Calu3 (cell line): ENCODE measurements at regions not wholly inside any gene's neighbourhood (a gene's known extent, or its start where the extent isn't known, plus 50 kb on each side); places are given as distances from the start of the nearest gene placed in this dataset.

ENCODE experiments used
- BruUV-seq: library from RNA; stranded (reverse); fragments of 400-500 nt; replicated peaks from 2 replicates; lab custom pipeline; 2021; lab: Mats Ljungman, UMichigan
- CTCF ChIA-PET: fragments of 300-600 bp; sonication (Branson Sonifier 250); formaldehyde crosslinking; loops from one replicate; lab custom pipeline; 2022; ENCODE audit warnings: antibody characterized with exemption; lab: Charles Lee
- DNase-seq: peaks from one replicate; pipeline ENCODE4 v3.0.0; 2022
- H3K27ac Mint-ChIP-seq: one replicate; pipeline ENCODE4 v1.8.0; 2022; ENCODE audit warnings: mixed read lengths; ENCODE audit not compliant: unreplicated experiment
- H3K27me3 Mint-ChIP-seq: one replicate; pipeline ENCODE4 v1.8.0; 2022; ENCODE audit warnings: mixed read lengths; ENCODE audit not compliant: unreplicated experiment
- H3K36me3 Mint-ChIP-seq: one replicate; pipeline ENCODE4 v1.8.0; 2022; ENCODE audit warnings: mild to moderate bottlenecking, moderate library complexity, mixed read lengths; ENCODE audit not compliant: insufficient read depth, unreplicated experiment
- H3K4me1 Mint-ChIP-seq: one replicate; pipeline ENCODE4 v1.8.0; 2022; ENCODE audit warnings: mild to moderate bottlenecking, low read depth, mixed read lengths; ENCODE audit not compliant: unreplicated experiment
- H3K4me3 Mint-ChIP-seq: one replicate; pipeline ENCODE4 v1.8.0; 2022; ENCODE audit warnings: mild to moderate bottlenecking, low read depth, moderate library complexity, mixed read lengths; ENCODE audit not compliant: unreplicated experiment
- H3K9me3 Mint-ChIP-seq: one replicate; pipeline ENCODE4 v1.8.0; 2022; ENCODE audit warnings: low read depth, mixed read lengths; ENCODE audit not compliant: unreplicated experiment
- intact Hi-C: fragments of 100-400 bp; cut with micrococcal nuclease; formaldehyde crosslinking; loops from one replicate; pipeline ENCODE4 v1.10.0; 2022; ENCODE audit not compliant: unreplicated experiment
- TF ChIP-seq, protein P1 (sequence below): fragments of 200-600 bp; IDR thresholded peaks from one replicate; pipeline ENCODE4 v1.8.0; 2022; ENCODE audit warnings: antibody characterized with exemption; ENCODE audit not compliant: unreplicated experiment

DNA sequence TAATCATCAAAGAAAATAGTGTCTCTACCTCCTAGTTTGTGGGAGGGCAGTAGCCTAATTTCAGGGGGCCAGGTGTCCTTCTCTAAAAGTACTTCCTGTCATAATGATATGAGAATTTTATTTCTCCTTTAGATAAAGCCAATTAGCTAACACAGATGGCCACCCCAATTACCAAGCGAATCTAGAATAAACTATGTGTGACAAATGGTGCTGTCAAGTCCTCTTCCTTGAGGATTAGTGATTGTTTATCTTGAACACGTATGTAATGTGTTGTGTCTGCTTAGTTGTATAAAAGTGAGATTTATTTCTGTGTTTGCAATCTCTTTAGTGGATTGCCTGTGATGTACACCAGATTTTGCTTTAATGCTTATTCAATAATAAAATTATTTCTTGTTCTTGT, 1120.0 kb downstream of the SORCS1 start:
- no peaks in the 10 kb centered on the region for H3K27me3 Mint-ChIP-seq
- no peaks in the 10 kb centered on the region for H3K36me3 Mint-ChIP-seq
- intact Hi-C loops: no loop called here
- no peak for DNase-seq
- TF ChIP-seq, protein P1, sequence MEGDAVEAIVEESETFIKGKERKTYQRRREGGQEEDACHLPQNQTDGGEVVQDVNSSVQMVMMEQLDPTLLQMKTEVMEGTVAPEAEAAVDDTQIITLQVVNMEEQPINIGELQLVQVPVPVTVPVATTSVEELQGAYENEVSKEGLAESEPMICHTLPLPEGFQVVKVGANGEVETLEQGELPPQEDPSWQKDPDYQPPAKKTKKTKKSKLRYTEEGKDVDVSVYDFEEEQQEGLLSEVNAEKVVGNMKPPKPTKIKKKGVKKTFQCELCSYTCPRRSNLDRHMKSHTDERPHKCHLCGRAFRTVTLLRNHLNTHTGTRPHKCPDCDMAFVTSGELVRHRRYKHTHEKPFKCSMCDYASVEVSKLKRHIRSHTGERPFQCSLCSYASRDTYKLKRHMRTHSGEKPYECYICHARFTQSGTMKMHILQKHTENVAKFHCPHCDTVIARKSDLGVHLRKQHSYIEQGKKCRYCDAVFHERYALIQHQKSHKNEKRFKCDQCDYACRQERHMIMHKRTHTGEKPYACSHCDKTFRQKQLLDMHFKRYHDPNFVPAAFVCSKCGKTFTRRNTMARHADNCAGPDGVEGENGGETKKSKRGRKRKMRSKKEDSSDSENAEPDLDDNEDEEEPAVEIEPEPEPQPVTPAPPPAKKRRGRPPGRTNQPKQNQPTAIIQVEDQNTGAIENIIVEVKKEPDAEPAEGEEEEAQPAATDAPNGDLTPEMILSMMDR: no peak
- H3K4me3 Mint-ChIP-seq: no peak overlapping the region
- CTCF ChIA-PET: no interaction called here
- BruUV-seq: no TSS peak
- no peak overlapping the region for H3K27ac Mint-ChIP-seq
- peaks cover 9% of the 10 kb centered on the region for H3K9me3 Mint-ChIP-seq
- H3K4me1 Mint-ChIP-seq: no peaks in the 10 kb centered on the region

DNA sequence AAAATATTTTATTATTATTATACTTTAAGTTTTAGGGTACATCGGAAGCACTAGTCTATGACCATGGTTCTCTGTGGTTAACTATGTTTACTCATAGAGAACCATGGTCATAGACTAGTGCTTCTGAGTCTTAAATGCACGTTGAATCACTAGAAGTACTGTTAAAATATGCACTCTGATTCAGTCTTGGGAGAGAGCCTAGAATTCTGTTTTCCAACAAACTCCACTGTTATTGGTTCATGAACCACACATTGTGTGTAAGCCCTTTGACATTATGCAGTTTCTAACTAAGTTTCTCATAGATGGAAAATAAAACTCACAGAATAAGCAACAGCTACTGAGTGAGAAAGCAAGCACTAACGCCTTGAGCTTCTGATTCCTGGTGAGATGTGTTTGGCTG, 1120.6 kb downstream of the SORCS1 start:
- BruUV-seq: no TSS peak
- H3K27ac Mint-ChIP-seq: no peak overlapping the region
- H3K36me3 Mint-ChIP-seq: no peaks in the 10 kb centered on the region
- CTCF ChIA-PET: no interaction called here
- intact Hi-C loops: no loop called here
- no peak for DNase-seq
- no peaks in the 10 kb centered on the region for H3K27me3 Mint-ChIP-seq
- no peaks in the 10 kb centered on the region for H3K4me1 Mint-ChIP-seq
- H3K9me3 Mint-ChIP-seq: peaks cover 9% of the 10 kb centered on the region
- no peak overlapping the region for H3K4me3 Mint-ChIP-seq
- TF ChIP-seq, protein P1: no peak

DNA sequence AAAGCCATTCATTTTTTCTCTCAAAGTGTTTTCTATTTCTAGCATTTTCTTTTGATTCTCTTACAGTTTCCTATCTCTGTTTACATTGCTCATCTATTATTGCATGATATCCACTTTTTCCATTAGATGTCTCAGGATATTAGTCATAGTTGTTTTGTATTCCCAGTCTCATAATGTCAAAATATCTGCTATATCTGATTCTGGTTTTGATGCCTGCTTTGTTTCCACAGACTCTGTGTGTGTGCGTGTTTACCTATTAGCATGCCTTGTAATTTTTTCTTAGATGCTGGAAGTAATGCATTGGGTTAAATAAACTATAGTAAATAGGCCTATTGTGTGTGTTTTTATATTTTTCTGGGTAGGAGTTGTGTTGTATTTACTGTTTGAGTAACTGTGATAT, 1126.3 kb downstream of the SORCS1 start:
- TF ChIP-seq, protein P1: no peak
- BruUV-seq: no TSS peak

DNA sequence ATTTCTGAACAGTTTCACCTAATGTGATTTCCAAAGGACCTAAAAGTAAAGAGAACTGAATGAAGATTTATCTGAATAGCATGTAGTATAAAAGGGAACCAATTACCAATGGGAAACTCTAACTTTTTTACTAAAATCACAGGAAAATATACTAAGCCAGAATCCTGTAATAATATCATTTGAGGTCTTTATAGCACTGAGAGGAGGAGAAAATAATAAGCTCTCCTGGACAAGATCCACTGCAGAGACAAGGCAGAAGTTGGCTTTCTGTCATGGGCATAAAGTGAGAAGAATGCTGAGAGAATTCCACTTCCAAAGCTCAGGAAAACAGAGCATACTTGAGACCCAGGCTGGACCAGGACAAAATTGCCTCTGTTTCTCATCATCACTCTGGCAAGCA, 1131.4 kb downstream of the SORCS1 start:
- H3K9me3 Mint-ChIP-seq: peaks cover 6% of the 10 kb centered on the region
- no peaks in the 10 kb centered on the region for H3K4me1 Mint-ChIP-seq
- H3K36me3 Mint-ChIP-seq: no peaks in the 10 kb centered on the region
- no peak for DNase-seq
- H3K4me3 Mint-ChIP-seq: no peak overlapping the region
- intact Hi-C loops: no loop called here
- BruUV-seq: no TSS peak
- no peaks in the 10 kb centered on the region for H3K27me3 Mint-ChIP-seq
- H3K27ac Mint-ChIP-seq: no peak overlapping the region
- TF ChIP-seq, protein P1: no peak
- CTCF ChIA-PET: no interaction called here

More for the DNA sequence above, 1126.3 kb downstream of the SORCS1 start:
- no peaks in the 10 kb centered on the region for H3K36me3 Mint-ChIP-seq
- no peaks in the 10 kb centered on the region for H3K27me3 Mint-ChIP-seq
- H3K4me3 Mint-ChIP-seq: no peak overlapping the region
- no peak overlapping the region for H3K27ac Mint-ChIP-seq
- CTCF ChIA-PET: no interaction called here
- H3K4me1 Mint-ChIP-seq: no peaks in the 10 kb centered on the region
- DNase-seq: no peak
- H3K9me3 Mint-ChIP-seq: peaks cover 3% of the 10 kb centered on the region
- intact Hi-C loops: no loop called here
